ENCODE measurements at regions not wholly inside any gene's neighbourhood (a gene's known extent, or its start where the extent isn't known, plus 50 kb on each side); places are given as distances from the start of the nearest gene placed in this dataset.

- H4K20me1 ChIP-seq (ENCODE audit: low read depth, low read length): no peaks in the 10 kb centered on the region
- TF ChIP-seq CTCF (IDR thresholded peaks at IDR 0.05; ENCODE audit: insufficient read depth, low read length, poor library complexity, severe bottlenecking): no peak
- no peak overlapping the region for H3K4me2 ChIP-seq (ENCODE audit: low read depth, low read length, poor library complexity, severe bottlenecking)
- no peak overlapping the region for H3K9ac ChIP-seq (ENCODE audit: low read length)
- no peaks in the 10 kb centered on the region for H3K9me3 ChIP-seq (ENCODE audit: insufficient read depth, low read length)
- no peaks in the 10 kb centered on the region for H3K9me2 ChIP-seq (replicated peaks; ENCODE audit: insufficient read depth, low read length)
- no peak overlapping the region for H2AFZ ChIP-seq (ENCODE audit: low read depth, low read length, severe bottlenecking)
- no peaks in the 10 kb centered on the region for H3K36me3 ChIP-seq (ENCODE audit: low read length)
- no peaks in the 10 kb centered on the region for H3F3A ChIP-seq (ENCODE audit: insufficient read depth)
- no peaks in the 10 kb centered on the region for H3K79me2 ChIP-seq (ENCODE audit: insufficient read depth, low read length)
- H3K4me3 ChIP-seq (ENCODE audit: insufficient read depth, low read length, poor library complexity, severe bottlenecking): no peak overlapping the region
- H3K27me3 ChIP-seq (ENCODE audit: low read length): no peaks in the 10 kb centered on the region
- no peak overlapping the region for H3K27ac ChIP-seq (ENCODE audit: low read depth, low read length)
Measured at GRCh38 chr3:34727700-34728099, 911.6 kb upstream of the ARPP21 start.

- H3K27ac ChIP-seq (ENCODE audit: low read depth, low read length): no peak overlapping the region
- H3K9ac ChIP-seq (ENCODE audit: low read length): no peak overlapping the region
- H4K20me1 ChIP-seq (ENCODE audit: low read depth, low read length): no peaks in the 10 kb centered on the region
- H3K36me3 ChIP-seq (ENCODE audit: low read length): no peaks in the 10 kb centered on the region
- no peak overlapping the region for H2AFZ ChIP-seq (ENCODE audit: low read depth, low read length, severe bottlenecking)
- no peak for TF ChIP-seq EZH2phosphoT487 (conservative IDR thresholded peaks at IDR 0.05; ENCODE audit: low read length)
- no peak for TF ChIP-seq CTCF (IDR thresholded peaks at IDR 0.05; ENCODE audit: insufficient read depth, low read length, poor library complexity, severe bottlenecking)
- no peaks in the 10 kb centered on the region for H3K79me2 ChIP-seq (ENCODE audit: insufficient read depth, low read length)
- H3K27me3 ChIP-seq (ENCODE audit: low read length): no peaks in the 10 kb centered on the region
- H3K9me3 ChIP-seq (ENCODE audit: insufficient read depth, low read length): no peaks in the 10 kb centered on the region
- H3F3A ChIP-seq (ENCODE audit: insufficient read depth): no peaks in the 10 kb centered on the region
- H3K4me2 ChIP-seq (ENCODE audit: low read depth, low read length, poor library complexity, severe bottlenecking): no peak overlapping the region
- H3K9me2 ChIP-seq (replicated peaks; ENCODE audit: insufficient read depth, low read length): no peaks in the 10 kb centered on the region
- no peak overlapping the region for H3K4me3 ChIP-seq (ENCODE audit: insufficient read depth, low read length, poor library complexity, severe bottlenecking)
Measured at GRCh38 chr3:34742151-34742550, 897.2 kb upstream of the ARPP21 start.

GRCh38 chr3:34758630-34759261 lies 880.6 kb upstream of the ARPP21 start:
- no peak for TF ChIP-seq EZH2phosphoT487 (conservative IDR thresholded peaks at IDR 0.05; ENCODE audit: low read length)
- no peak for TF ChIP-seq CTCF (IDR thresholded peaks at IDR 0.05; ENCODE audit: insufficient read depth, low read length, poor library complexity, severe bottlenecking)

More at GRCh38 chr3:34758630-34759261, 880.6 kb upstream of the ARPP21 start:
- Histone ChIP-seq H4K20me1 (ENCODE audit: low read depth, low read length) (no peaks in the 10 kb centered on the region), H3F3A (ENCODE audit: insufficient read depth) (no peaks in the 10 kb centered on the region), H3K9me2 (replicated peaks; ENCODE audit: insufficient read depth, low read length) (no peaks in the 10 kb centered on the region), H3K27ac (ENCODE audit: low read depth, low read length) (no peak overlapping the region), H3K36me3 (ENCODE audit: low read length) (no peaks in the 10 kb centered on the region), H3K4me2 (ENCODE audit: low read depth, low read length, poor library complexity, severe bottlenecking) (no peak overlapping the region), H3K9me3 (ENCODE audit: insufficient read depth, low read length) (no peaks in the 10 kb centered on the region), H2AFZ (ENCODE audit: low read depth, low read length, severe bottlenecking) (no peak overlapping the region), H3K27me3 (ENCODE audit: low read length) (no peaks in the 10 kb centered on the region), H3K79me2 (ENCODE audit: insufficient read depth, low read length) (no peaks in the 10 kb centered on the region), H3K9ac (ENCODE audit: low read length) (no peak overlapping the region), H3K4me3 (ENCODE audit: insufficient read depth, low read length, poor library complexity, severe bottlenecking) (no peak overlapping the region)
